Hepatocyte (in vitro differentiated cells): ENCODE measurements at regions not wholly inside any gene's neighbourhood (a gene's known extent, or its start where the extent isn't known, plus 50 kb on each side); places are given as distances from the start of the nearest gene placed in this dataset.

Experiments used
- DNase-seq: peaks from one replicate; pipeline ENCODE4 v3.0.0-alpha.2; 2016; ENCODE audit warnings: low spot score
- H2AFZ ChIP-seq: fragments of 200-600 bp; sonication (generic); 2 replicates; pipeline ENCODE4 v1.6.0; 2016; ENCODE audit warnings: antibody characterized with exemption, mild to moderate bottlenecking
- H3K27ac ChIP-seq: fragments of 200-600 bp; sonication (generic); 2 replicates; pipeline ENCODE4 v1.5.1; 2016; ENCODE audit warnings: mild to moderate bottlenecking
- H3K27me3 ChIP-seq: fragments of 200-600 bp; sonication (generic); 2 replicates; pipeline ENCODE4 v1.6.1; 2016
- H3K36me3 ChIP-seq: fragments of 200-600 bp; sonication (generic); replicated peaks from 2 replicates; pipeline ENCODE4 v1.5.1; 2016; ENCODE audit warnings: low read depth; ENCODE audit not compliant: insufficient read depth
- H3K4me1 ChIP-seq: fragments of 200-600 bp; sonication (generic); 2 replicates; pipeline ENCODE4 v1.5.1; 2016; ENCODE audit warnings: mild to moderate bottlenecking, moderate library complexity; ENCODE audit not compliant: insufficient read depth
- H3K4me2 ChIP-seq: fragments of 200-600 bp; sonication (generic); 2 replicates; pipeline ENCODE4 v1.6.0; 2016
- H3K4me3 ChIP-seq: fragments of 200-600 bp; sonication (generic); 2 replicates; pipeline ENCODE4 v1.5.1; 2016; ENCODE audit warnings: mild to moderate bottlenecking
- H3K79me2 ChIP-seq: fragments of 200-600 bp; sonication (generic); 2 replicates; pipeline ENCODE4 v1.6.0; 2017; ENCODE audit warnings: mild to moderate bottlenecking
- H3K9me2 ChIP-seq: fragments of 200-600 bp; sonication (generic); replicated peaks from 2 replicates; pipeline ENCODE4 v1.6.0; 2017; ENCODE audit warnings: mild to moderate bottlenecking; ENCODE audit not compliant: insufficient read depth
- H3K9me3 ChIP-seq: fragments of 200-600 bp; sonication (generic); 2 replicates; pipeline ENCODE4 v1.5.1; 2016; ENCODE audit warnings: low read depth, mild to moderate bottlenecking
- H4K20me1 ChIP-seq: fragments of 200-600 bp; sonication (generic); 2 replicates; pipeline ENCODE4 v1.6.0; 2016; ENCODE audit warnings: mild to moderate bottlenecking; ENCODE audit not compliant: insufficient read depth, poor library complexity, severe bottlenecking
- CTCF ChIP-seq: fragments of 200-600 bp; sonication (generic); IDR thresholded peaks from 2 replicates; pipeline ENCODE4 v1.5.1; 2016; ENCODE audit warnings: antibody characterized with exemption, mild to moderate bottlenecking; ENCODE audit not compliant: poor library complexity
- EZH2 ChIP-seq: fragments of 200-600 bp; sonication (generic); IDR thresholded peaks from 2 replicates; pipeline ENCODE4 v1.6.1; 2016; ENCODE audit warnings: antibody characterized with exemption, mild to moderate bottlenecking, borderline replicate concordance
- EZH2phosphoT487 ChIP-seq: fragments of 200-600 bp; sonication (generic); IDR thresholded peaks from one replicate; pipeline ENCODE4 v1.6.1; 2018; ENCODE audit warnings: antibody characterized with exemption, mild to moderate bottlenecking, low read depth, moderate library complexity; ENCODE audit not compliant: unreplicated experiment, severe bottlenecking
- WGBS: methylation state at CpG from one replicate; pipeline ENCODE4 v1.1.6; 2016; ENCODE audit warnings: low lambda C conversion rate; ENCODE audit errors: missing lambda C conversion rate; 5-methylcytosine and 5-hydroxymethylcytosine counted together

- TF ChIP-seq CTCF (no peak), EZH2phosphoT487 (no peak), EZH2 (no peak)
- Histone ChIP-seq H3K36me3 (no peaks in the 10 kb centered on the region), H3K4me2 (no peak overlapping the region), H3K9me2 (no peaks in the 10 kb centered on the region), H3K4me3 (no peak overlapping the region), H3K4me1 (no peaks in the 10 kb centered on the region), H3K27ac (no peak overlapping the region), H2AFZ (no peak overlapping the region), H3K79me2 (no peaks in the 10 kb centered on the region), H4K20me1 (no peaks in the 10 kb centered on the region), H3K9me3 (no peaks in the 10 kb centered on the region), H3K27me3 (no peaks in the 10 kb centered on the region)
- no peak for DNase-seq
- 93% methylated on average over 5 of the region's 5 CpGs for WGBS
These were observed 181.6 kb upstream of the CHST9 start for GRCh38 chr18:27366665-27367064.

GRCh38 chr18:27366151-27366550, 181.0 kb upstream of the CHST9 start:
- Histone ChIP-seq H2AFZ (no peak overlapping the region), H3K27me3 (no peaks in the 10 kb centered on the region), H3K9me2 (no peaks in the 10 kb centered on the region), H3K4me2 (no peak overlapping the region), H3K36me3 (no peaks in the 10 kb centered on the region), H4K20me1 (no peaks in the 10 kb centered on the region), H3K4me1 (no peaks in the 10 kb centered on the region), H3K9me3 (no peaks in the 10 kb centered on the region), H3K79me2 (no peaks in the 10 kb centered on the region), H3K4me3 (no peak overlapping the region), H3K27ac (no peak overlapping the region)
- WGBS, result 80% methylated on average over 1 of the region's 1 CpG
- TF ChIP-seq EZH2 (no peak), EZH2phosphoT487 (no peak), CTCF (no peak)
- DNase-seq, result no peak

- DNase-seq, result peak; percentile 16
- Histone ChIP-seq H3K4me3 (no peak overlapping the region), H3K27me3 (no peaks in the 10 kb centered on the region), H3K27ac (no peak overlapping the region), H3K9me3 (no peaks in the 10 kb centered on the region), H2AFZ (no peak overlapping the region), H3K4me2 (no peak overlapping the region), H3K4me1 (no peaks in the 10 kb centered on the region), H3K36me3 (no peaks in the 10 kb centered on the region), H3K9me2 (no peaks in the 10 kb centered on the region), H3K79me2 (no peaks in the 10 kb centered on the region), H4K20me1 (no peaks in the 10 kb centered on the region)
- TF ChIP-seq CTCF (peak; percentile 64), EZH2phosphoT487 (no peak), EZH2 (no peak)
These were observed 178.8 kb upstream of the CHST9 start for GRCh38 chr18:27363872-27364271.

GRCh38 chr18:27361477-27361876, 176.4 kb upstream of the CHST9 start:
- H4K20me1 ChIP-seq, result no peaks in the 10 kb centered on the region
- 94% methylated on average over 2 of the region's 2 CpGs for WGBS
- H3K4me1 ChIP-seq, result no peaks in the 10 kb centered on the region
- H3K9me3 ChIP-seq, result no peaks in the 10 kb centered on the region
- H3K4me2 ChIP-seq, result no peak overlapping the region
- no peaks in the 10 kb centered on the region for H3K27me3 ChIP-seq
- no peaks in the 10 kb centered on the region for H3K79me2 ChIP-seq
- H3K27ac ChIP-seq, result no peak overlapping the region
- TF ChIP-seq EZH2phosphoT487 (no peak), EZH2 (no peak), CTCF (no peak)
- no peaks in the 10 kb centered on the region for H3K36me3 ChIP-seq
- DNase-seq, result no peak
- no peak overlapping the region for H3K4me3 ChIP-seq
- H3K9me2 ChIP-seq, result no peaks in the 10 kb centered on the region
- no peak overlapping the region for H2AFZ ChIP-seq
